IMR-90 (cell line): ENCODE measurements at regions not wholly inside any gene's neighbourhood (a gene's known extent, or its start where the extent isn't known, plus 50 kb on each side); places are given as distances from the start of the nearest gene placed in this dataset.

Experiments
- ATAC-seq: fragments of 200-7000 bp; cut with Tn5 transposase; 2 replicates; pipeline ENCODE4 v1.9.1; 2020; ENCODE audit warnings: low read depth, mild to moderate bottlenecking, moderate library complexity
- BruUV-seq: library from RNA; stranded (reverse); fragments of 400-500 nt; replicated peaks from 2 replicates; lab custom pipeline; 2021; lab: Mats Ljungman, UMichigan
- CTCF ChIA-PET: fragments of 300-600 bp; formaldehyde crosslinking; extraction: SDS; loops from one replicate; lab custom pipeline; 2021; ENCODE audit warnings: antibody characterized with exemption; lab: Yijun Ruan, JAX
- POLR2A ChIA-PET: fragments of 300-600 bp; sonication (Branson Sonifier 250); formaldehyde crosslinking; loops from one replicate; lab custom pipeline; 2022; ENCODE audit warnings: antibody characterized with exemption; ENCODE audit not compliant: unreplicated experiment; lab: Charles Lee
- DNase-seq: peaks from one replicate; pipeline ENCODE4 v3.0.0; 2013
- H2AFZ ChIP-seq: replicated peaks from 2 replicates; pipeline ENCODE3; 2013; ENCODE audit warnings: low read length, mild to moderate bottlenecking; ENCODE audit not compliant: poor library complexity
- H2AK5ac ChIP-seq: 2 replicates; pipeline ENCODE4 v1.6.1; 2013; ENCODE audit warnings: low read depth, low read length, inconsistent platforms
- H2AK9ac ChIP-seq: replicated peaks from 2 replicates; pipeline ENCODE3; 2013; ENCODE audit warnings: mild to moderate bottlenecking, low read depth, low read length, moderate library complexity; ENCODE audit not compliant: poor library complexity
- H2BK120ac ChIP-seq: 2 replicates; pipeline ENCODE4 v1.6.1; 2013; ENCODE audit warnings: low read depth, low read length, inconsistent platforms
- H2BK15ac ChIP-seq: 3 replicates; pipeline ENCODE4 v1.6.1; 2013; ENCODE audit warnings: low read depth, low read length, inconsistent platforms
- H2BK20ac ChIP-seq: 2 replicates; pipeline ENCODE4 v1.6.1; 2013; ENCODE audit warnings: low read depth, mild to moderate bottlenecking, inconsistent platforms, low read length, moderate library complexity
- H2BK5ac ChIP-seq: 2 replicates; pipeline ENCODE4 v1.6.1; 2013; ENCODE audit warnings: mild to moderate bottlenecking, low read depth, low read length, inconsistent platforms; ENCODE audit not compliant: poor library complexity, severe bottlenecking
- H3K14ac ChIP-seq: replicated peaks from 2 replicates; pipeline ENCODE4 v1.6.1; 2013; ENCODE audit warnings: low read depth, low read length, inconsistent platforms
- H3K18ac ChIP-seq: 2 replicates; pipeline ENCODE4 v1.6.1; 2013; ENCODE audit warnings: low read depth, low read length, control low read depth
- H3K23ac ChIP-seq: 2 replicates; pipeline ENCODE4 v1.6.1; 2013; ENCODE audit warnings: low read depth, low read length, inconsistent platforms
- H3K27ac ChIP-seq: 2 replicates; pipeline ENCODE4 v1.5.1; 2013; ENCODE audit warnings: mild to moderate bottlenecking, control low read depth, low read length; ENCODE audit not compliant: insufficient read depth
- H3K27me3 ChIP-seq: 2 replicates; pipeline ENCODE4 v1.6.1; 2013; ENCODE audit warnings: low read length; ENCODE audit not compliant: control insufficient read depth, insufficient read depth
- H3K36me3 ChIP-seq: 2 replicates; pipeline ENCODE4 v1.6.1; 2013; ENCODE audit warnings: low read length, mixed read lengths; ENCODE audit not compliant: control insufficient read depth, insufficient read depth
- H3K4ac ChIP-seq: 2 replicates; pipeline ENCODE4 v1.6.1; 2013; ENCODE audit warnings: low read depth, low read length, inconsistent platforms
- H3K4me1 ChIP-seq: 2 replicates; pipeline ENCODE4 v1.6.1; 2013; ENCODE audit warnings: low read length, mixed read lengths; ENCODE audit not compliant: control insufficient read depth, insufficient read depth
- H3K4me2 ChIP-seq: 2 replicates; pipeline ENCODE4 v1.6.1; 2013; ENCODE audit warnings: low read depth, mild to moderate bottlenecking, control low read depth, low read length, moderate library complexity
- H3K4me3 ChIP-seq: 2 replicates; pipeline ENCODE4 v1.5.1; 2013; ENCODE audit warnings: low read depth, mild to moderate bottlenecking, control low read depth, low read length, moderate library complexity; ENCODE audit not compliant: insufficient read depth
- H3K56ac ChIP-seq: 2 replicates; pipeline ENCODE4 v1.6.1; 2013; ENCODE audit warnings: low read length, inconsistent platforms; ENCODE audit not compliant: insufficient read depth; ENCODE audit errors: extremely low read depth
- H3K79me1 ChIP-seq, 2 experiments: 2 replicates each; pipeline ENCODE4 v1.6.1; 2013; ENCODE audit warnings: low read length in 2 of 2, inconsistent platforms in 1 of 2, low read depth in 1 of 2
- H3K9ac ChIP-seq: 2 replicates; pipeline ENCODE4 v1.6.1; 2013; ENCODE audit warnings: low read depth, low read length, control low read depth
- H3K9me1 ChIP-seq: 2 replicates; pipeline ENCODE4 v1.6.1; 2013; ENCODE audit warnings: low read length, inconsistent platforms; ENCODE audit not compliant: insufficient read depth
- H3K9me3 ChIP-seq: 2 replicates; pipeline ENCODE4 v1.6.1; 2013; ENCODE audit warnings: low read length; ENCODE audit not compliant: control insufficient read depth, insufficient read depth
- H4K20me1 ChIP-seq: 2 replicates; pipeline ENCODE4 v1.6.1; 2013; ENCODE audit warnings: low read length, inconsistent platforms; ENCODE audit not compliant: insufficient read depth
- H4K5ac ChIP-seq: 2 replicates; pipeline ENCODE4 v1.6.1; 2013; ENCODE audit warnings: mild to moderate bottlenecking, low read depth, low read length, control low read depth
- H4K8ac ChIP-seq, 2 experiments: 2 replicates each; pipeline ENCODE4 v1.6.1; 2013; ENCODE audit warnings: low read depth in 2 of 2, low read length in 2 of 2, control low read depth in 1 of 2, inconsistent platforms in 1 of 2
- H4K91ac ChIP-seq: 2 replicates; pipeline ENCODE4 v1.6.1; 2013; ENCODE audit warnings: low read depth, low read length, inconsistent platforms; ENCODE audit not compliant: insufficient read depth
- BHLHE40 ChIP-seq: fragments of 150-350 bp; IDR thresholded peaks from 2 replicates; pipeline ENCODE4 v1.6.1; 2016; ENCODE audit warnings: mild to moderate bottlenecking, low read depth, low read length
- CHD1 ChIP-seq: IDR thresholded peaks from 2 replicates; pipeline ENCODE4 v1.6.1; 2012; ENCODE audit warnings: low read depth, low read length, improper control_type of control experiment
- FOS ChIP-seq: fragments of 150-350 bp; IDR thresholded peaks from 2 replicates; pipeline ENCODE4 v1.6.1; 2016; ENCODE audit warnings: low read depth, low read length
- MAZ ChIP-seq: IDR thresholded peaks from 2 replicates; pipeline ENCODE4 v1.6.1; 2012; ENCODE audit warnings: low read depth, mild to moderate bottlenecking, low read length, improper control_type of control experiment, moderate library complexity, borderline replicate concordance
- NFE2L2 ChIP-seq: fragments of 150-350 bp; IDR thresholded peaks from 2 replicates; pipeline ENCODE4 v1.6.1; 2016; ENCODE audit warnings: low read depth, mild to moderate bottlenecking, low read length
- RAD21 ChIP-seq: IDR thresholded peaks from 2 replicates; pipeline ENCODE4 v1.6.1; 2012; ENCODE audit warnings: low read length, improper control_type of control experiment
- SMC3 ChIP-seq: fragments of 150-350 bp; IDR thresholded peaks from 2 replicates; pipeline ENCODE4 v1.6.1; 2016; ENCODE audit warnings: low read depth, mild to moderate bottlenecking, antibody characterized with exemption, low read length, moderate library complexity
- WGBS, 2 experiments: methylation state at CpG; one replicate each; pipeline versions ENCODE4 v1.1.5 to v1.1.7; 2013; ENCODE audit warnings: missing lambda C conversion rate in 2 of 2; ENCODE audit not compliant: insufficient read length in 1 of 2; ENCODE audit errors: extremely low coverage in 2 of 2; 5-methylcytosine and 5-hydroxymethylcytosine counted together
- dilution Hi-C: fragments of 300-500 bp; cut with HindIII; formaldehyde crosslinking; loops from one replicate; pipeline ENCODE4 v1.14.3; 2018; ENCODE audit warnings: low sequenced_read_pairs; ENCODE audit not compliant: unreplicated experiment
- in situ Hi-C: fragments of 300-500 bp; cut with MboI; formaldehyde crosslinking; loops from 3 replicates; pipeline ENCODE4 v1.14.3; 2019; ENCODE audit warnings: low sequenced_read_pairs, inconsistent platforms, mixed read lengths
- intact Hi-C: fragments of 100-400 bp; cut with micrococcal nuclease; formaldehyde crosslinking; loops from 2 replicates; pipeline ENCODE4 v1.10.0; 2022
- TF ChIP-seq, protein P1 (sequence below): fragments of 150-350 bp; IDR thresholded peaks from 2 replicates; pipeline ENCODE4 v1.6.1; 2017; ENCODE audit warnings: mild to moderate bottlenecking, antibody characterized with exemption, low read length, low read depth
- TF ChIP-seq, protein P2 (sequence below): conservative IDR thresholded peaks from 2 replicates; pipeline ENCODE4 v1.5.1; 2012; ENCODE audit warnings: mild to moderate bottlenecking, low read depth, low read length, improper control_type of control experiment

DNA sequence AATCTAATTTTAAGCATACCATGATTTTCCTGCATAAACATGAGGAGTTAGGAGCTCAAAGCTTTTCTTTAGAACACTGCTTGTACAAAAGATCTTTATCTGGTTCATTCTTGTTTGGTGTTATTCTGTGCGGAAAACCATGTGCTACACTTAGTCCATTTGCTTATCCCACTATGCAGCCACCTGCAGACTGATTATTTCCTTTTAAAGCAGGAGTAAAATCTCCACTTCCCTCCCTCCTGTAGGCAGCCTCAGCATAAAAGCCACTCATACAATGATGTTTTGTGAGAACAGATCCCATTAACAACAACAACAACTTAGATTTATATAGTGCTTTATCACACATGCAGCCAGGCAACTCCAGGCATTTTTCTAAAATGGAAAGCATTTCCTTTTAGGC, 355.3 kb upstream of the NEGR1 start:
- H3K27ac ChIP-seq: no peak overlapping the region
- no CpG with 5 or more reads among the region's 1 CpG for WGBS, 2 experiments
- TF ChIP-seq BHLHE40 (no peak), NFE2L2 (no peak), MAZ (no peak), RAD21 (no peak), CHD1 (no peak), FOS (no peak), SMC3 (no peak)
- TF ChIP-seq, protein P1, sequence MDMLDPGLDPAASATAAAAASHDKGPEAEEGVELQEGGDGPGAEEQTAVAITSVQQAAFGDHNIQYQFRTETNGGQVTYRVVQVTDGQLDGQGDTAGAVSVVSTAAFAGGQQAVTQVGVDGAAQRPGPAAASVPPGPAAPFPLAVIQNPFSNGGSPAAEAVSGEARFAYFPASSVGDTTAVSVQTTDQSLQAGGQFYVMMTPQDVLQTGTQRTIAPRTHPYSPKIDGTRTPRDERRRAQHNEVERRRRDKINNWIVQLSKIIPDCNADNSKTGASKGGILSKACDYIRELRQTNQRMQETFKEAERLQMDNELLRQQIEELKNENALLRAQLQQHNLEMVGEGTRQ: no peak
- TF ChIP-seq, protein P2, sequence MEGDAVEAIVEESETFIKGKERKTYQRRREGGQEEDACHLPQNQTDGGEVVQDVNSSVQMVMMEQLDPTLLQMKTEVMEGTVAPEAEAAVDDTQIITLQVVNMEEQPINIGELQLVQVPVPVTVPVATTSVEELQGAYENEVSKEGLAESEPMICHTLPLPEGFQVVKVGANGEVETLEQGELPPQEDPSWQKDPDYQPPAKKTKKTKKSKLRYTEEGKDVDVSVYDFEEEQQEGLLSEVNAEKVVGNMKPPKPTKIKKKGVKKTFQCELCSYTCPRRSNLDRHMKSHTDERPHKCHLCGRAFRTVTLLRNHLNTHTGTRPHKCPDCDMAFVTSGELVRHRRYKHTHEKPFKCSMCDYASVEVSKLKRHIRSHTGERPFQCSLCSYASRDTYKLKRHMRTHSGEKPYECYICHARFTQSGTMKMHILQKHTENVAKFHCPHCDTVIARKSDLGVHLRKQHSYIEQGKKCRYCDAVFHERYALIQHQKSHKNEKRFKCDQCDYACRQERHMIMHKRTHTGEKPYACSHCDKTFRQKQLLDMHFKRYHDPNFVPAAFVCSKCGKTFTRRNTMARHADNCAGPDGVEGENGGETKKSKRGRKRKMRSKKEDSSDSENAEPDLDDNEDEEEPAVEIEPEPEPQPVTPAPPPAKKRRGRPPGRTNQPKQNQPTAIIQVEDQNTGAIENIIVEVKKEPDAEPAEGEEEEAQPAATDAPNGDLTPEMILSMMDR: no peak
- no peak overlapping the region for H4K5ac ChIP-seq
- in situ Hi-C loops (no loop called here), intact Hi-C loops (no loop called here), dilution Hi-C loops (no loop called here)
- no peaks in the 10 kb centered on the region; the same call in 1 of the 2 replicates for H3K27me3 ChIP-seq
- no peak overlapping the region for H2AFZ ChIP-seq
- H3K9me1 ChIP-seq: no peaks in the 10 kb centered on the region
- no peak overlapping the region for H3K4me2 ChIP-seq
- no peak overlapping the region for H3K14ac ChIP-seq
- CTCF ChIA-PET: no interaction called here
- no peaks in the 10 kb centered on the region for H3K79me1 ChIP-seq
- no peak overlapping the region for H4K8ac ChIP-seq
- no peak overlapping the region for H2BK5ac ChIP-seq
- H2BK15ac ChIP-seq: no peak overlapping the region
- no peaks in the 10 kb centered on the region for H3K4me1 ChIP-seq
- H2AK9ac ChIP-seq: no peak overlapping the region
- POLR2A ChIA-PET: no interaction called here
- no TSS peak for BruUV-seq
- no peak overlapping the region for H4K91ac ChIP-seq
- no peak overlapping the region for H2BK20ac ChIP-seq
- no peak for DNase-seq
- no peak overlapping the region for H3K18ac ChIP-seq
- no peak overlapping the region for H3K9ac ChIP-seq
- no peaks in the 10 kb centered on the region for H3K9me3 ChIP-seq
- no peaks in the 10 kb centered on the region for H4K20me1 ChIP-seq
- no peak overlapping the region for H3K23ac ChIP-seq
- H2AK5ac ChIP-seq: no peak overlapping the region
- no peak overlapping the region for H3K4me3 ChIP-seq
- H2BK120ac ChIP-seq: no peak overlapping the region
- no peak overlapping the region for H3K4ac ChIP-seq
- no peak overlapping the region for H3K56ac ChIP-seq
- no peak for ATAC-seq
- no peaks in the 10 kb centered on the region for H3K36me3 ChIP-seq
